Osteocyte (in vitro differentiated cells): ENCODE measurements at regions not wholly inside any gene's neighbourhood (a gene's known extent, or its start where the extent isn't known, plus 50 kb on each side); places are given as distances from the start of the nearest gene placed in this dataset.

Source experiments
- DNase-seq: peaks from one replicate; pipeline ENCODE4 v3.0.0; 2021; ENCODE audit warnings: mixed read lengths; ENCODE audit not compliant: unreplicated experiment; ENCODE audit errors: extremely low spot score
- H3K27ac Mint-ChIP-seq: one replicate; pipeline ENCODE4 v1.8.0; 2021; ENCODE audit warnings: mild to moderate bottlenecking, mixed read lengths; ENCODE audit not compliant: unreplicated experiment
- H3K27me3 Mint-ChIP-seq: one replicate; pipeline ENCODE4 v1.8.0; 2021; ENCODE audit warnings: mixed read lengths; ENCODE audit not compliant: unreplicated experiment
- H3K36me3 Mint-ChIP-seq: one replicate; pipeline ENCODE4 v1.8.0; 2021; ENCODE audit warnings: mixed read lengths; ENCODE audit not compliant: unreplicated experiment
- H3K4me1 Mint-ChIP-seq: one replicate; pipeline ENCODE4 v1.8.0; 2021; ENCODE audit warnings: mixed read lengths; ENCODE audit not compliant: unreplicated experiment
- H3K4me3 Mint-ChIP-seq: one replicate; pipeline ENCODE4 v1.8.0; 2021; ENCODE audit warnings: mild to moderate bottlenecking, moderate library complexity, mixed read lengths; ENCODE audit not compliant: unreplicated experiment
- H3K9me3 Mint-ChIP-seq: one replicate; pipeline ENCODE4 v1.8.0; 2021; ENCODE audit warnings: mixed read lengths; ENCODE audit not compliant: unreplicated experiment
- CTCF ChIP-seq: fragments of 200-600 bp; sonication (generic); IDR thresholded peaks from 2 replicates; pipeline ENCODE4 v1.5.0; 2021; ENCODE audit warnings: antibody characterized with exemption, mild to moderate bottlenecking, moderate library complexity

- H3K27ac Mint-ChIP-seq = no peak overlapping the region
- no peak for DNase-seq
- H3K9me3 Mint-ChIP-seq = no peaks in the 10 kb centered on the region
- no peak overlapping the region for H3K4me3 Mint-ChIP-seq
- no peaks in the 10 kb centered on the region for H3K27me3 Mint-ChIP-seq
- peaks cover 86% of the 10 kb centered on the region for H3K4me1 Mint-ChIP-seq
- H3K36me3 Mint-ChIP-seq = no peaks in the 10 kb centered on the region
- TF ChIP-seq CTCF = no peak
These were observed 58.8 kb downstream of the RPL37A start for GRCh38 chr2:216557413-216557812.

GRCh38 chr2:216557820-216558219 lies 59.2 kb downstream of the RPL37A start:
- Mint-ChIP-seq H3K36me3 (no peaks in the 10 kb centered on the region), H3K27me3 (no peaks in the 10 kb centered on the region), H3K9me3 (no peaks in the 10 kb centered on the region), H3K27ac (no peak overlapping the region), H3K4me3 (peak overlapping the region; percentile 22), H3K4me1 (peaks cover 87% of the 10 kb centered on the region)
- DNase-seq = no peak
- TF ChIP-seq CTCF = no peak

- H3K36me3 Mint-ChIP-seq = no peaks in the 10 kb centered on the region
- H3K4me1 Mint-ChIP-seq = peaks cover 87% of the 10 kb centered on the region
- no peaks in the 10 kb centered on the region for H3K9me3 Mint-ChIP-seq
- DNase-seq = no peak
- H3K27me3 Mint-ChIP-seq = no peaks in the 10 kb centered on the region
- peak overlapping the region; percentile 78 for H3K27ac Mint-ChIP-seq
- TF ChIP-seq CTCF = no peak
- H3K4me3 Mint-ChIP-seq = no peak overlapping the region
These were observed 61.0 kb downstream of the RPL37A start for GRCh38 chr2:216559625-216560156.

- H3K4me1 Mint-ChIP-seq = peaks cover 85% of the 10 kb centered on the region
- no peaks in the 10 kb centered on the region for H3K36me3 Mint-ChIP-seq
- H3K4me3 Mint-ChIP-seq = no peak overlapping the region
- H3K27ac Mint-ChIP-seq = peak overlapping the region; percentile 74
- no peak for TF ChIP-seq CTCF
- no peaks in the 10 kb centered on the region for H3K27me3 Mint-ChIP-seq
- H3K9me3 Mint-ChIP-seq = no peaks in the 10 kb centered on the region
- DNase-seq = no peak
These were observed 62.2 kb downstream of the RPL37A start for GRCh38 chr2:216560838-216561270.

GRCh38 chr2:216562696-216563435 lies 64.2 kb downstream of the RPL37A start:
- peaks cover 82% of the 10 kb centered on the region for H3K4me1 Mint-ChIP-seq

More at GRCh38 chr2:216562696-216563435, 64.2 kb downstream of the RPL37A start:
- Mint-ChIP-seq H3K27ac (peak overlapping the region; percentile 57), H3K4me3 (no peak overlapping the region), H3K9me3 (peaks cover 4% of the 10 kb centered on the region), H3K27me3 (no peaks in the 10 kb centered on the region), H3K36me3 (peaks cover 5% of the 10 kb centered on the region)
- TF ChIP-seq CTCF = no peak
- no peak for DNase-seq
